K562 (cell line): ENCODE measurements at regions not wholly inside any gene's neighbourhood (a gene's known extent, or its start where the extent isn't known, plus 50 kb on each side); places are given as distances from the start of the nearest gene placed in this dataset.

Experiments
- ATAC-seq: fragments of 200-7000 bp; cut with Tn5 transposase; 3 replicates; pipeline ENCODE4 v1.9.1; 2020; ENCODE audit warnings: moderate library complexity
- BruUV-seq: library from RNA; stranded (reverse); fragments of 400-500 nt; replicated peaks from 2 replicates; lab custom pipeline; 2021; lab: Mats Ljungman, UMichigan
- CTCF ChIA-PET: fragments of 300-600 bp; formaldehyde crosslinking; extraction: SDS; loops from one replicate; lab custom pipeline; 2021; ENCODE audit warnings: low intra/inter-chr PET ratio; lab: Yijun Ruan, JAX
- POLR2A ChIA-PET: fragments of 300-600, 350-650 bp; sonication (Branson Sonifier 250); formaldehyde crosslinking; extraction: SDS; loops from one replicate; lab custom pipeline; 2021; ENCODE audit warnings: antibody characterized with exemption, inconsistent platforms; lab: Yijun Ruan, JAX
- DNase-seq, 4 experiments: peaks; one replicate each; pipeline versions ENCODE4 v3.0.0 to v3.0.0-alpha.2; 2011 to 2018; ENCODE audit warnings: low spot score in 3 of 4, mixed read lengths in 3 of 4; ENCODE audit errors: extremely low read depth in 1 of 4
- FAIRE-seq: peaks from 2 replicates; lab custom pipeline; 2011; peaks lifted over from hg19 to GRCh38; lab: Jason Lieb, UNC
- H2AFZ ChIP-seq: 2 replicates; pipeline ENCODE4 v1.6.0; 2011; ENCODE audit warnings: low read depth, low read length, control low read depth, inconsistent platforms
- H3K27ac ChIP-seq: fragments of 200-600 bp; 3 replicates; pipeline ENCODE4 v1.8.0; 2011; ENCODE audit warnings: low read depth, mild to moderate bottlenecking, control low read depth, inconsistent platforms, low read length, moderate library complexity, mixed read lengths; ENCODE audit errors: extremely low read depth
- H3K27me3 ChIP-seq, 2 experiments: fragments of 300-600 bp in 1 of 2; 2 replicates in 1 of 2; 3 replicates in 1 of 2; pipeline versions ENCODE4 v1.6.0 to v1.8.0; 2011; ENCODE audit warnings: inconsistent platforms in 2 of 2, low read length in 2 of 2, mild to moderate bottlenecking in 1 of 2, mixed read lengths in 1 of 2, moderate library complexity in 1 of 2; ENCODE audit not compliant: control insufficient read depth in 2 of 2, insufficient read depth in 2 of 2
- H3K36me3 ChIP-seq: fragments of 300-600 bp; 3 replicates; pipeline ENCODE4 v1.8.0; 2011; ENCODE audit warnings: mild to moderate bottlenecking, low read length, inconsistent platforms; ENCODE audit not compliant: control insufficient read depth, insufficient read depth
- H3K4me1 ChIP-seq, 2 experiments: fragments of 200-600 bp in 1 of 2; replicated peaks in 1 of 2; 2 replicates in 1 of 2; 3 replicates in 1 of 2; pipeline versions ENCODE4 v1.5.1 to v1.8.0; 2011; ENCODE audit warnings: inconsistent platforms in 2 of 2, low read length in 2 of 2, mild to moderate bottlenecking in 1 of 2, mixed read lengths in 1 of 2, moderate library complexity in 1 of 2; ENCODE audit not compliant: control insufficient read depth in 2 of 2, insufficient read depth in 2 of 2
- H3K4me2 ChIP-seq: 2 replicates; pipeline ENCODE4 v1.6.1; 2011; ENCODE audit warnings: low read length, control low read depth, inconsistent platforms, mixed read lengths; ENCODE audit not compliant: insufficient read depth
- H3K4me3 ChIP-seq: fragments of 200-600 bp; sonication (generic), shearing (Covaris generic); 2 replicates; pipeline ENCODE4 v1.5.1; 2016; ENCODE audit warnings: control low read depth, inconsistent platforms
- H3K79me2 ChIP-seq: fragments of 200-600 bp; 3 replicates; pipeline ENCODE4 v1.8.0; 2011; ENCODE audit warnings: low read length, inconsistent platforms; ENCODE audit not compliant: control insufficient read depth, insufficient read depth
- H3K9ac ChIP-seq, 2 experiments: 2 replicates each; pipeline versions ENCODE4 v1.6.0 to v1.6.1; 2011; ENCODE audit warnings: low read depth in 2 of 2, low read length in 2 of 2, control low read depth in 1 of 2, inconsistent platforms in 1 of 2, mild to moderate bottlenecking in 1 of 2, mixed read lengths in 1 of 2; ENCODE audit not compliant: insufficient read depth in 1 of 2
- H3K9me1 ChIP-seq: one replicate; pipeline ENCODE4 v1.6.0; 2011; ENCODE audit warnings: inconsistent platforms, mild to moderate bottlenecking, low read length, moderate library complexity; ENCODE audit not compliant: control insufficient read depth, insufficient read depth
- H3K9me3 ChIP-seq: replicated peaks from 2 replicates; pipeline ENCODE4 v1.5.1; 2011; ENCODE audit warnings: low read depth, low read length, inconsistent platforms; ENCODE audit not compliant: control insufficient read depth, insufficient read depth
- H4K20me1 ChIP-seq: replicated peaks from 2 replicates; pipeline ENCODE4 v1.6.1; 2011; ENCODE audit warnings: low read length, inconsistent platforms, mixed read lengths; ENCODE audit not compliant: control insufficient read depth, insufficient read depth
- ARID2 ChIP-seq: fragments of 450-650 bp; IDR thresholded peaks from 2 replicates; pipeline ENCODE4 v1.6.1; 2017; ENCODE audit warnings: antibody characterized with exemption, mild to moderate bottlenecking
- EP300 ChIP-seq: IDR thresholded peaks from 2 replicates; pipeline ENCODE4 v1.6.1; 2012; ENCODE audit warnings: low read length, improper control_type of control experiment
- GTF2F1 ChIP-seq: IDR thresholded peaks from 2 replicates; pipeline ENCODE4 v1.6.1; 2011; ENCODE audit warnings: low read depth, low read length, improper control_type of control experiment
- MYNN ChIP-seq, 2 experiments: sonication (generic); formaldehyde crosslinking in 1 of 2; IDR thresholded peaks; 2 replicates each; pipeline versions ENCODE4 v1.5.0 to v1.6.1; 2016 to 2020; ENCODE audit warnings: antibody characterized with exemption in 1 of 2, missing genetic modification reagents in 1 of 2
- NFIC ChIP-seq: fragments of 450-650 bp; IDR thresholded peaks from 2 replicates; pipeline ENCODE4 v1.6.1; 2017; ENCODE audit warnings: mild to moderate bottlenecking, inconsistent platforms
- NFYB ChIP-seq: IDR thresholded peaks from 2 replicates; pipeline ENCODE4 v1.6.1; 2011; ENCODE audit warnings: mild to moderate bottlenecking, moderate library complexity; ENCODE audit not compliant: insufficient read length; ENCODE audit errors: extremely low read depth
- RUNX1 ChIP-seq: sonication (generic); IDR thresholded peaks from 2 replicates; pipeline ENCODE4 v1.6.1; 2016; ENCODE audit warnings: antibody characterized with exemption, low read depth
- STAT5B ChIP-seq: fragments of 250-450 bp; sonication (Bioruptor Pico); IDR thresholded peaks from 2 replicates; pipeline ENCODE4 v1.8.0; 2021; ENCODE audit warnings: mild to moderate bottlenecking, inconsistent platforms
- TFAM ChIP-seq: fragments of 250-450 bp; sonication (Bioruptor Pico); conservative IDR thresholded peaks from 2 replicates; pipeline ENCODE4 v1.5.0; 2021; ENCODE audit warnings: mild to moderate bottlenecking, moderate library complexity
- ZNF134 ChIP-seq: fragments of 250-450 bp; sonication (Bioruptor Pico); conservative IDR thresholded peaks from 2 replicates; pipeline ENCODE4 v1.4.0; 2020
- ZNF212 ChIP-seq: fragments of 450-650 bp; formaldehyde crosslinking; IDR thresholded peaks from 2 replicates; pipeline ENCODE4 v1.4.0; 2020; ENCODE audit warnings: mild to moderate bottlenecking
- ZNF668 ChIP-seq: fragments of 250-450 bp; sonication (Bioruptor Pico); IDR thresholded peaks from 2 replicates; pipeline ENCODE4 v1.8.0; 2022; ENCODE audit warnings: mild to moderate bottlenecking, inconsistent platforms
- WGBS: fragments of 100-300 bp; shearing (Covaris generic); methylation state at CpG from one replicate; pipeline ENCODE4 v1.1.6; 2016; ENCODE audit warnings: low coverage, mixed read lengths; ENCODE audit not compliant: insufficient coverage; ENCODE audit errors: missing lambda C conversion rate; 5-methylcytosine and 5-hydroxymethylcytosine counted together
- in situ Hi-C: fragments of 300-500 bp; cut with MboI; formaldehyde crosslinking; loops from 4 replicates; pipeline ENCODE4 v1.15.0; 2018; ENCODE audit warnings: inconsistent platforms, mixed read lengths
- intact Hi-C: fragments of 100-400 bp; cut with micrococcal nuclease; formaldehyde crosslinking; loops from 2 replicates; pipeline ENCODE4 v1.14.2; 2022
- TF ChIP-seq, protein P1 (sequence below): sonication (generic); formaldehyde crosslinking; IDR thresholded peaks from 2 replicates; pipeline ENCODE4 v1.8.1; 2023; ENCODE audit warnings: mild to moderate bottlenecking, missing genetic modification reagents

- 2% methylated on average over 3 of the region's 3 CpGs for WGBS
- BruUV-seq, result no TSS peak
- H3K27me3 ChIP-seq, result no peaks in the 10 kb centered on the region
- DNase-seq, result no peak
- intact Hi-C loops (no loop called here), in situ Hi-C loops (no loop called here)
- H3K9me1 ChIP-seq, result no peaks in the 10 kb centered on the region
- no peaks in the 10 kb centered on the region for H3K9me3 ChIP-seq
- H3K79me2 ChIP-seq, result no peaks in the 10 kb centered on the region
- no peak for ATAC-seq
- POLR2A ChIA-PET, result no interaction called here
- no peaks in the 10 kb centered on the region for H3K36me3 ChIP-seq
- H3K4me3 ChIP-seq, result no peak overlapping the region
- FAIRE-seq, result no peak
- no peaks in the 10 kb centered on the region for H3K4me1 ChIP-seq
- no peak overlapping the region for H3K9ac ChIP-seq
- CTCF ChIA-PET, result no interaction called here
- H3K4me2 ChIP-seq, result no peak overlapping the region
- no peak overlapping the region for H2AFZ ChIP-seq
- no peak for TF ChIP-seq EP300
- no peak for TF ChIP-seq STAT5B
- TF ChIP-seq MYNN (IDR thresholded peaks at IDR 0.05), result no peak
- TF ChIP-seq MYNN (CRISPR knock-in tag; IDR thresholded peaks at IDR 0.05), result no peak
- TF ChIP-seq, protein P1, sequence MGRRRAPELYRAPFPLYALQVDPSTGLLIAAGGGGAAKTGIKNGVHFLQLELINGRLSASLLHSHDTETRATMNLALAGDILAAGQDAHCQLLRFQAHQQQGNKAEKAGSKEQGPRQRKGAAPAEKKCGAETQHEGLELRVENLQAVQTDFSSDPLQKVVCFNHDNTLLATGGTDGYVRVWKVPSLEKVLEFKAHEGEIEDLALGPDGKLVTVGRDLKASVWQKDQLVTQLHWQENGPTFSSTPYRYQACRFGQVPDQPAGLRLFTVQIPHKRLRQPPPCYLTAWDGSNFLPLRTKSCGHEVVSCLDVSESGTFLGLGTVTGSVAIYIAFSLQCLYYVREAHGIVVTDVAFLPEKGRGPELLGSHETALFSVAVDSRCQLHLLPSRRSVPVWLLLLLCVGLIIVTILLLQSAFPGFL, result no peak
- TF ChIP-seq NFIC, result no peak
- no peak for TF ChIP-seq ZNF212 (CRISPR knock-in tag)
- no peak for TF ChIP-seq ZNF134 (CRISPR knock-in tag)
- TF ChIP-seq RUNX1, result no peak
- TF ChIP-seq GTF2F1, result no peak
- TF ChIP-seq ZNF668, result no peak
- TF ChIP-seq TFAM (CRISPR knock-in tag), result no peak
- no peak for TF ChIP-seq NFYB
- no peak for TF ChIP-seq ARID2
- H3K27ac ChIP-seq, result no peak overlapping the region
- no peaks in the 10 kb centered on the region for H4K20me1 ChIP-seq
Observed at GRCh38 chr4:19534159-19534558, 717.5 kb upstream of the SLIT2 start.
